Retina (tissue), 1 donor: ENCODE measurements at regions not wholly inside any gene's neighbourhood (a gene's known extent, or its start where the extent isn't known, plus 50 kb on each side); places are given as distances from the start of the nearest gene placed in this dataset.

Experiments
- DNase-seq: peaks from one replicate; pipeline ENCODE4 v3.0.0-alpha.2; 2016

DNA sequence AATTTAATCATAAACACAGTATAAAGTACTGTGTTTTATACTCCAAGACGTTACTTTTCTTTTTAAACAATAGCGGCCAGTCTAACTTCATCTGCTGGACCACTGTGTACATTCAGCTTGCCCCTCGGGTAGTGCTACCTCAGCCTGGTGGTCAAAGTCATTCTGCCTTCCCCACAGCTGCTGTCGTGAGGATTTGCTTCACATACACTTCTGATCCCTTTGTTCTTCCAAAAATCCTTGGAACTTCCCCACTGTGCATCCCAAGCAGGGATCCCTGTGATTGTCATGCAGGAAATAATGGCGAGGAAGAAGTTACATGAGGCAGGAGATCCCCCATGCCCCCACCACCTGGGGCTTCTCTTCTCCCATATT lies 234.9 kb upstream of the STARD13 start:
- DNase-seq = no peak

DNA sequence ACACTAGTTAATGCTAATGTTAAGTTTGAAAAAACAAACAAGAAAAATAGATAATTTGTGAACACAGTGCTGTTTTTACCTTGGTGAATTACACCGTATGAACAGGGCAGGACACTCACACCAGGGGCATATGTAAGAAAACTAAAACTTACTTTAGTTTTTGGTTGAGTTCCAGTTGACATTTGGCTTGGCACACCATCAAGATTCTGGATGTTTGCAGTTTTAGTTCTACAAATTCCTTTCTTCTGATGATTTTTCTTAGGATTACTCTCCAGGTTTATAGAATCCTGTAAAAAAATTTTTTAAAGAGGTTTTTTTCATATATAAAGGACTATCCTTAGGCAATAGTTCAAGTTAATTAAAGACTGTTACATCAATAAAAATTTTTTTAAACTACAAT lies 238.5 kb upstream of the STARD13 start:
- no peak for DNase-seq

DNA sequence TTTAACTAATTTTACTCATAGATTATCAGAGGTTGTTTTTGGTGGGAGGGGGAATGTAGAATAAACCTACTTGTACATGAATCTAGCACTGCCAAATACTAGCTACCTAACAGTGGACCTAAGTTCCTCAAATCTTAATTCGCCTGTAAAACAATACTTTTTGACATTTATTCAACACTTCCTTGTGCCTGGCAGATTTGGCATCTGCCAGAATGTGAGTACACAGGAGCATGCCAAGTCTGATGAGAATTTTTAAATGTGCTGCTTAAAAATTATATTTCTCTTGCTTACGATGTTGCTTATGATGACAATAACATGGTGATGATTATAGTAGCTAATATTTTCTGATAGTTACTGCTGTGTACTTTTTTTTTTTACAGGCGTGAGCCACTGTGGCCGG lies 240.2 kb upstream of the STARD13 start:
- no peak for DNase-seq

DNA sequence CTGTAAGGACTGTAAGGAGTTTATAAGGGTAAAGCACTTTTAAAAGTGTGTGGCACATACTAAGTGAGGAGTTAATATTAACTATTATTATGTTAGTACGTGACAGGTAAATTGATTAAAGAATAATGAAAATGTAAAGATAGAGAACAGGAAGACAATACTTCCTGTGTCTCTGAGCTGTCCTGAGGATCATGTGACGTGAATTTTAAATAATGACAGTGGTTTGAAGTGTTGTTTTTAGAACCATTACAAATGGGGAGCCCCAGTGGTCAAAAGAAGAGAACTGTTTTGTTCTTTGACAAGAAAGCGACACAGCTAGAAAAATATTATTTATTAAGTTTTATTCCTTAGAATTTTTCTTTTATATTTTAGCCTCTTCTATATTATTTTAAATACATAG lies 241.2 kb upstream of the STARD13 start:
- DNase-seq = no peak

DNA sequence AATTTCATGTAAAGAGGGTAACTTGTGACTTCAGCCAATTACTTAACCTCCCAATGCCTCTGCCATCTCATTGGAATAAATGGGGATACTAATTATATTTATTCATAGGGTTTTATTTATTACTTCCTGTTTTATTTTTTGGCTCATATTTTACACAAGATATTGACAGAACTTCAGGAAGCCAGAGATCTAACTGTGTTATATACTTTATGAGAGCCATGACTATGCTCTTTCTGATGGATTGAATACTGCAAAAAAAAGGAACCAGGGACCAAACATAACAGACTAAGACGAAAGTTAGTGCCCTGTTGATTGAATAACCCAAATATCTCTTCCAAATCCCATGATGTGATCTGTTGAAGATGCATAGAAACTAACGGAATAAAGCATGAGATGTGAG lies 243.3 kb upstream of the STARD13 start:
- no peak for DNase-seq

DNA sequence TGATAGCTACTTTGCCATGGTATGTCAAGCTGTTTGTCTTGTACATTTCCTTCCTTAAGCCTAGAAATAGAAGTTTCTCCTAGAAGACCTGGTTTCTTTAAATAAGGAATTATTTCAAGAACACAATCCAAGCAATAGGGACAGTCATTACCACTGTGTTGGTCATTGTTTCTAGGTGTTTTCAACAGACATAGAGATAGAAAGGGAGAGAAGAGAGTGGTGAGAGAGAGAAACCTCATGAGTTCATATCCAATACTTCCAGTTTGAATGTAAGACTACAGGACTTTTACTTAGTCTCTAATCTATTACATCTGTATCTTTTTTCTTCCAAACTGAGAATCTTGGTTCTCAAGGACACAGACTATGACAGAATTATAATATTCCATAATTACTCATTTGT lies 245.9 kb upstream of the STARD13 start:
- DNase-seq = no peak

DNA sequence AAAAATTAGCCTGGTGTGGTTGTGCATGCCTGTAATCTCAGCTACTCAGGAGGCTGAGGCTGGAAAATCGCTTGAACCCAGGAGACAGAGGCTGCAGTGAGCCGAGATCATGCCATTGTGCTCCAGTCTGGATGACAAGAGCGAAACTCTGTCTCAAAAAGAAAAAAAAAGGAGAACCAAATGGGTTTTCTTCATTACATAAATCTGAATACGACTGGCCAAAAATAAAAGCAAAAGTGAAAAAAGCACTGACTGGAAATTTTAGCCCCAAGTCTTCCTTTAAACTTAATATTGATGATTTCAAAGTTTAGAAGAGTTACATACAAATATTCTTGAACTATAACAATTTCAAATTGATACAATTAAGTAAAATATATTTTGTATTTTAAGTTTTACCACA lies 249.5 kb upstream of the STARD13 start:
- DNase-seq = no peak

DNA sequence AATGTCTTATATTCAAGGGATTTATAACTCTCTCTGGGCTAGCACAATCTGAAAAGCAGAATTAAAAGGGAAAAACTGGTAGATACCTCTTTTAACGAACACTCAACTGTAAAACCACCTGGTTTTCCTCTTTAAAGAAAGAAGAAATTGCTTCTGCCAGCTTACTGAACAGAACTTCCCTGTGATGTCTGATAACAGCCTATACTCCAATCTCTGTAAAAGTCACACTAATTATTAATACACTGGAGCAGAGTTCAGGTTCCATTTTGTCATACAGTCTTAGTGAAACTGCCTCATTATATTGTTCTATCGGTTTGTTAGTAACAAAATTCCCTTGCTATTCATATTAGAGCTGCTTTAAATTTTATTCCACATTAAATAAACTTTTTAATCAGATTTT lies 251.0 kb upstream of the STARD13 start:
- no peak for DNase-seq

DNA sequence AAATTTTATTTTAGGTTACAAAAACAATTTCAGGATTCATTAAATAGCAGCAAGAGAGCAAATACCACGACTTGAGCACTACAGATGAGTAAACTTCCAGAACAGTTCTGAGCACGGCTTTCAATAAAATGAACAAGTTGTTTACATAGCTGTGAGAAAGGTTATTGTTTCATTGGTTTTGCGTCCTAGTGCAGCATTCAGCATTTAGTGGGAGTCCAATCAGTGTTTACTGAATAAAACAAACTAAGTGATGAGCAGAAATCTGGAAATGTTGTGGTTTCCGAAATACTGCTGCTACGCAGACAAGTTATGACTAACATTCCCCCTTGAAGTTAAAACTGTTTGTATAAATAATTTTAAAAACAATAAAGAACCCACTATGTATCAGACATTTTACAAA lies 251.5 kb upstream of the STARD13 start:
- DNase-seq = no peak

DNA sequence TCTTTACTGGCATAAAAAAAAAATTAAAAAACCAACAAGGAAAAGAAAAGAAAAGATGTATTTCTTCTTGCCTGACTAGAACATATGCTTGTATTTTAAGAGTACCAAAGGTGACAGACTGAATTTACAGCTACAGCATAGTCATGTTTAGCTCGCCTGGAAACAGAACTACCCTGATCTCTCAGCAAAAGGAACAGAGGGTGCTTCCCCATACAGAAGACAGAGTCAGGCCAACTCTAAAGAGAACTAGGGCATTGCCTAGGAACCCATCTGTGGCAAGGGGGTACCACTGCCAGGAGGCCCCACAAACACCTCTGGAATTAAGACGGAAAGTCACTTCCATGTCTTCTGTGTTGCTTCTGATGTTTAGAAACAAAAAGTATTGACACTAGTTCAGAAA lies 252.1 kb upstream of the STARD13 start:
- no peak for DNase-seq

DNA sequence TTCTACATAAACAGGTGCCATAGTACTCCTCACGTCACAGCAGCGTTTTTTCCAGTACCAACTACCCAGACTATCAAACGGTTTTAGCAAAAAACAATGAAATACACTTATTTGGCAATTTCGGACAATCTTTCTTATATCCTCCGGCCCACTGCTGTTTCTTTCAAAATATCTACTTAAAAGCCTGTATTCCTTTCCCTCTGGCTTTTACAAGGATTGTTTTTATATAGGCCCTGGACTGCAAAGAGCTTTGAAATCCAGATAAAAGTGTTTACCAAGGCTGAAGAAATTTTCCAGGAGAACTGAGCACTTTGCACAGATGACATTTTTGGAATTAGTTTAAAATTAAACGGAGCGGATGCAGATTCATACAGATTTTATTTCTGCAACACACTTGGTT lies 255.9 kb upstream of the STARD13 start:
- peak; percentile 20 for DNase-seq

DNA sequence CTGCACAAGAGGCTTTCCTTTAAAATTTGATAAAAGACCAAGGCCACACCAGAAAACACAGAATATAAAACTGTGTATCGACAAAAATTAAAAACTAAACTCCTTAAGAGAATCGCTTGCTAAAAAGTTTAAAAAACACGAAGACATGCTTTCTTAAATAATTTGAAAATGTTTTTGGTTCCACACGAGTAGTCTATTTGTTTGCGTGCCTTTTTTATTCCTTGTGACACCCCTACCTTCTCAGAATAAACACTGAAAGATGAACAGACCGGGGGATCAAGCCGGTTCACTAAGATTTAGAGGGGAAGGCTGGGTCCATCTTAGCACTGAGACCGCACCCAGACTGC lies 256.4 kb upstream of the STARD13 start:
- no peak for DNase-seq

DNA sequence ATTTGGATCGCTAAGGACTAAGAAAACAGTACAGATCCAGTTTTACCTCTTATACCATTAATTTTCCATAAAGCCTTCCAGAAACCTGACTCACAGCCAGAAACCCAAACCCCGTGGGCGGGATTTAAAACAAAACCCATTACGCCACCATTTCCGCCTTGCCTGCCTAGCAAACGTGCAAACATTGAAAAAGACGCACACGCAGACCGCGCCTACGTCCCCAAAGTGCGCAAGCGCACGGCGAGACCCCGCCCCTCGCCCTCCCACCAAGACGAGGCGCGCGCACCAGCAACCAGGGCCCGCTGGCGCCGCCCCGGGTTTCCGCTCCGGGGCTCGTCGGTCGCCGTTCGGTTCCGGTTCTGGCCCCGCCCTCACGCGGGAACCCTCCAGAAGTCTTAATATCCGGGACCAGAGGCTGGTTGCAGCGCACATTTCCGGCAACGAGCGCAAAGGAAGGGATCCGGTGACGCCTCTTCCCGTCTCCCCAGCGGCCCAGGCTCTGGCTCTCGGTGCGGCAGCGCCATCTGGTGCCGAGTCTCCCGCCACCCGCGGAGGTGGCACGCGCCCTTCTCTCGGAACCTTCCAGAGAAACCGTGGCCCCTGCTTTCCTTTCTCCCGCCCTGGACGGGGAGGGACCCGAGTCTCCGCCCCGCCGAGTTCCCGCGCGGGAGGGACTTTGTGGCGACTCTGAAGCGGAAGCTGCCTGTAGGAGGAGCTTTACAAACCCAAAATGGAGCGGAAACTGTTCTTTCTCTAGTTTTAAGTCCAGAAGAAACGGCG lies 256.9 kb upstream of the STARD13 start:
- DNase-seq = peak; percentile 100

DNA sequence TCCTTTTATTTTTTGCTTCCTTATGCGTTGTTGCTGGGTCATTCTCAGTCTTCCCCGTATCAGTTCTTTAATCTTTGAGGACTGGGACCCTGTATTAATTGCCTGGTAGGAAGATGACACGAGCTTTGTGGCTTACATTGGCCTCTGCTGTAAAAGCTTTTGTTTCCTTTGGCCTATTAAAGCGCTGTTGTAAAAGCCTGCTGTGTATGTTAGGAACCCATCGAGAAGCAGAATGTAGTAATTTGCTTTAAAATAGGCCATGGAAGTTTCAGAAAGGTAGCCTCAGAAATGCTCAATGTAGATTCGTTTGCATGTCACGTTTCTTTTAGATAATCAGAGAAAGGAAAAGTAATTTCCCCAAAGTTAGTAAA lies 257.5 kb upstream of the STARD13 start:
- no peak for DNase-seq

DNA sequence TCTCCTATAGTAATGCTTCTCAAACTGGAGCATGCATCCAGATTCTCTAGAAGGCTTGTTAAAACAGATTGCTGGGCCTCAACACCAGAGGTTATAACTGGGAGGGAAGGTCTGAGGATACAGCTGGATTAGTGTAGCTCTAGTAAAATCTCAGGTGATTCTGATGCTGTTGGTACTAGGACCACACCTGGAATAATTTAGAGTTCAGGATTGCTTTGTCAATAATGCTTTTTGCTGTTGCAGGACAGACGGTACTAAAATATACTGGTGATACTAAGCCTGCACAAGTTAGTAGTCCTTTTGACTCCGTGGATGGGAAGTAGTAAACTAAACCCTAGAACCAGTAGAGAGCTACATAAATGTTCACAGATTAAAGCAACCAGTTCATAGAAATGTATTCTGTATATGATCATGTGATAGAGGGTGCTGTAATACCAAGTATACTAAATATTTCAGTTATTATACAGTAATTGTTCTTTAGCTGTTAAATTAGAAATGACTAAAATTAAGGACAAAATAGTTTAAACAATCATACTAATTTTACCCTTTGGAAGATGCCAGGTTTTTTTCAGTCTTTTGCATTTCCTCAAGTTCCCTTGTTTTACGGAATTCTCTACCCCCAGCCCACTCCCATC lies 258.2 kb upstream of the STARD13 start:
- DNase-seq = peak; percentile 20

DNA sequence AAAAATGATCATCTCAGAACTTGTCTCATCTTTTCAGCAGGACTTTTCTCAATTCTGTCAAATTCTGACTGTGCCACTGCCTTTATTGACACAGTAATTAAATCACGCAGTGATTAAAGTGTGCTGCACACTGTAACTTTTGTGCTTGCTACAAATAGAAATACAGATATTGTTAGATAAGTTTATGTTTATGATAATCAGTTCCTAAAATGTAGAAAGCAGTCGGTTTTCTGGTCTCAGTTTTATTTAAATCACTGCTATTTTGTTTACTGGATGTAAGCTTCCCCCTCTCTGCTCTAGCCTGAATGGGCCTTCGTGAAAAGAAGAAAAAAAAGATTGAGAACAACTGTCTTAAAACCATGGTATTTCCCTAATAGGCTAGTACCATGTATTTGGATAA lies 258.8 kb upstream of the STARD13 start:
- DNase-seq = no peak

DNA sequence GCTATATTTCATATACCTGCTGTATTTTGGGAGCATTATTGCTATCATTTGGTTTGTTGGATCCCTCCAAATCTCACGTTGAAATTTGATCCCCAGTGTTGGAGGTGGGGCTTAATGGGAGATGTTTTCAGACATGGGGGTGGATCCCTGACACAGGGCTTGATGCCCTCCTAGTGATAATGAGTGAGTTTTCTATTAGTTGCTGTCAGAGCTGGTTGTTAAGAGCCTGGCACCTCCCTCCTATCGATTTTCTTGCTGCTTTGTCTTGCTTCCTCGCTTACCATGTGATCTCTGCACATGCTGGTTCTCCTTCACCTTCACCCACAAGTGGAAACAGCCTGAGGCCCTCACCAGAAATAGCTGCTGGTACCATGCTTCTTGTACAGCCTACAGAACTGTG lies 259.9 kb upstream of the STARD13 start:
- DNase-seq = no peak

DNA sequence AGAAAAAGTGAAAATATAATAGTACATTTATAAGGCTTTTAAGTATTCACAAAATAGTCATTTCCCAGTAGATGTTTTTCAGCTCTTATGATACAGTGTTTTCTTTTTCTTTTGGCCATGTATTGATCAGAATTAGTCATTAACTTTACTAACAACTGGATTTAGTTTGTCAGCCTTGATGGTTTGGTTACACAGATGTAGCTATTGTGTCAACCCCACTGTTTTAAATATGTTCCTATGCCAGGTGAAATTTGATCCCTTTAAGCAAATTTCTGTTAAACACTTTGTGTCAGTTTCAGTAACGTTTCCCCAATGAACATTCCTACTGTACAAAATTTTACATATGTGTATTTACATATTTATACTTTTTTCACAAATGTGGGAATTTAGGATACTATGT lies 261.5 kb upstream of the STARD13 start:
- DNase-seq = no peak

DNA sequence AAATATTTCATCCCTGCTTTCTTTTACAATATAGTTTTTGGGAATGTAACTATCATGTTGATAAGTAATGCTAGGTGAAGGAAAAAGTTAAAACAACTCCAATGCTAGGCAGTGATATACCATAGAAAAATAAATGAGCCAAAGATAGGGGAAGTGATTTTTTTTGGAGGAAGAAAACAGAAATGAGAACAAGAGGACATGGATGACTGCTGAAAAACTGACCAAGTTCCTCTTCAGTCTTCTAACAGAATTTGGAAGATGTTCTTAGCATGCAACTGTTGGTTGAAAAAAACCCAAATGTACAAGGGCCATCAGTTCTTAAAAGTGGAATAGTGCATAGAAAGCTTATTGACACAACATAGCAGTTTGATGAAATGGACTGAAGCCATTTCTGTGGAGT lies 262.5 kb upstream of the STARD13 start:
- DNase-seq = no peak

DNA sequence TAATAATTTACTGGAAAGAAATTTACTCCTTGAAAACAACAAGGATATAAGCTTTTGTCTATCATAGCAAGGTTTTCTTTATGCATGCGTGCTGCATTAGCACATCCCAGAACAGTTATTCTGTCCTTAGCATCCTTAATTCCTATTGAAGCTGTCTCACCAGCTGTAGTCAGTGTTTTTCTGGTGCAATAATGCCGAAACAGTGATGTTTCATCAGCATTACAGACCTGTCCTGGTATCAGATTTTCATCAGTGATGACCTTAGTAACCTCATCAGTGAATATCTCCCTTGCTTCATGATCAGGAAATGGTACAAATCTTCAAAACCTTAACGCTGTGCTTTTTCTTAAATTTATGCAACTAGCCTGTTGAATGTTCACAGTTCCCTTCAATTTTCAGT lies 264.7 kb upstream of the STARD13 start:
- no peak for DNase-seq

DNA sequence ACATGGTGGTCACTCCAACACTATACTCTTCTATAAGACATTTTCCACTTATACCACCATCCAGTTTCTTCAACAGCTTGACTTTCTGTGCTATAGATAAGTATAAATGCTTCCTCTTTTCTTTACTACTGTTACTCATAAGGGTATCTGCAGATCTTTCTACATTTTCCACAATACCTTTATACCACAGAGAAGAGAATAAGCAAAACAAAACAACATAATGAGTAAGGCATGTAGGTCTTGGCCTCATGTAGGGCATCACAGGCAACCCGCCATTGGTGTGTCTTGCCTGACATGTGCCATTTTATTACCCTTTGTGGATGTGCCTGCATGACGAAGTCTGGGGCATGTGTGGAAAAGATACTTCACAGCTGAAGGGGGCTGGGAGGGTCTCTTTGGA lies 265.3 kb upstream of the STARD13 start:
- no peak for DNase-seq

DNA sequence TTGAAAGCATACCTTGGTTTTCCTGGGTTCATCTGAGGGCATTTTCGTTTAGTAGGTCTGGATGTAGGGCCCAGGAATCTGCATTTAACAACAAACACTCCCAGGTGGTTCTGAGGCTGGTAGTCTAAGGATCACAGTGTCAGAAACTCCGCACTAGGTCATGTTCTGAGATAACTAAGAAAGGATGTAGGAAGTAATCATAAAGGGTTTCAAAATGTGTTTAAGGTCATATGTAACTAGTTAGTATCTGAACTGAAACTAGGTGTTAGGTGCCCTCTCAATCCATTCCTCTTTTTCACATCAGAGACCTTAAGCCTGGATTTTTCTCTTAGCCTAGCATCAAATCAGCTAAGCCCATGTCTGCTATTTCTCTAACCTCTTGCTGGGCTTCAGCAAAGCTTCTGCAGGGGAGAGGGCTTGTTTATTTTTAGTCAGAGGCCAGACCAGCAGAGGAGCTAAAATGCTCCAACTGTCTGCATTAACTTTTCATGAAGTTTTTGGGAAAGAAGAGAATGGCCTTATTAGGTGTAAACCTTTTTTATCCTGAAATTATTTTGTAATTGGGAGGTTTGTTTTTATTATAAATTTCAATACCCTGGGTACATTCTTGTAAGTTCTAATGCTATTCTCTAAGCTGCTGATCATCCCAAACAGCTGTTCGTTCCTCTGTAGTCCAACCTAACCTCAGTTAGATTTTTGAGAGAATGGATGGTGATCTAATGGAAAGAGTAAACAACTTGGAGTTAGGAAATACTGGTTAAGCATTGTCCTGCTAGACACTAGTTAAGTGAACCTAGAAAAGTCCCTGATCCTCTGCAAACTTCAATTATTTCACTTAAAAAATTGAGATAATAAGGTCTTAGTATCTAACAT lies 262.8 kb upstream of the RFC3 start:
- no peak for DNase-seq

DNA sequence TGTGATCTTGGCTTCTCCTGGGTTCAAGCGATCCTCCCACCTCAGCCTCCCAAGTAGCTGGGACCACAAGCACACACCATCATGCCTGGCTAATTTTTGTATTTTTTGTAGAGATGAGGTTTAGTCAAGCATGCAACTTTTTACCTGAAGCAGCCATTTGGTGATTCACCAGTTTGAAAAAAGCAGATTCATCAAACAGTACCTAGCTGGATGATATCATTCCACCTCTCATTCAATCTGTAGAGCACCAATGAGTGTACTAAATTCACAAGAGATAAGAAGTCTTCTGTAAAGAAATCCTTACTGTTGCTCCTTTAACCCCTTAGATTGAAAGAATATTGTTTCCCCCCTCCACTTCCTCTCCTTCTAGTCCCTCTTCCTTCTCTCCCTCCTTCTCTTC lies 261.1 kb upstream of the RFC3 start:
- DNase-seq = no peak

DNA sequence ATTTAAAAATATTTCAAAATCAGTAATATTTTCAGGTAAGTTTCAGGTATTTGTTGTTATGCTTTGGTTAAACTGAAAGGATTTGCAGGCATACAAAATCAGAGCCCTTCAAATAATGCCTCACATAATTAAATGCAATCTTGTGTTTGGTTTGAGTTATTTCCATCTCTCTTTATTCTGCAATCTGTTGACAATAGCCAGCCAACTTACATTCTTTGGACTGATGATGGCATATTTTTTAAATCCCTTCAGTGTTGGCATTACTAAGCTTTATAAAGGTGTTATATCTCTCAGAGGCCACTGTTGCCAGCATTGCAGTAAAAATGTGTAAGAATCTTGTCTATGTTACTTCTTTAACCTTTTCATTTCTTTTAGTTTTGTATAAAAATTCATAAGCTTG lies 257.2 kb upstream of the RFC3 start:
- DNase-seq = no peak
